ENCODE measurements at regions not wholly inside any gene's neighbourhood (a gene's known extent, or its start where the extent isn't known, plus 50 kb on each side); places are given as distances from the start of the nearest gene placed in this dataset.

DNA sequence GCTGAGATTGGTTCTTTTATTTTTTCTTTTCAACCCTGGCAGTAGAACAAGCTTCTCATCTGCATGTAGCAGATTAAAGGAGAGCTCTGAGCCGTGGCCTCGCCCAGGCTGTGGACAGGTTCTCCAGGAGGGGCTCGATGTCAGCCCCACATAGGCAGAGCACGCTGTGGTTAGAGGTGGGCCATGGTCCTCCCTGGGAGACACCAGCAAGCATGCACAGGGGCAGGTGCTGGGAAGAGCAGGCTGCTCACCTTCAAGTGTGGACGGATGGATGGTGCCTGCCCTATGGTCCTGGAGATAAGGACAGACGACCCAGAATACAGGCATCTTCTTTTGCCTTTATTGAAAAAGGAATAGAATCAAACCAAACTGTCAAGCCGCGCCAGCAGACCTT, 634.8 kb downstream of the BRD1 start:
- intact Hi-C loops (cut with DNase I): no loop called here
- no peak for ATAC-seq
- no peak for DNase-seq
- Histone ChIP-seq H3K9me3 (no peaks in the 10 kb centered on the region), H3K27ac (no peak overlapping the region), H3K27me3 (ENCODE audit: insufficient read depth in 3 of 3, low read length in 2 of 3) (peaks cover 0 to 1% (median 0%) of the 10 kb centered on the region in 3 donors), H3K4me1 (no peaks in the 10 kb centered on the region), H3K36me3 (ENCODE audit: insufficient read depth in 1 of 2, low read depth in 1 of 2) (no peaks in the 10 kb centered on the region), H3K4me3 (no peak overlapping the region)
- TF ChIP-seq CTCF (IDR thresholded peaks at IDR 0.05): no peak
- 72 to 77% (median 76%) methylated on average over 8 of the region's 8 CpGs for WGBS, 3 donors

GRCh38 chr22:49192180-49192856, 635.4 kb downstream of the BRD1 start:
- WGBS, 3 donors: 43 to 51% (median 44%) methylated on average over 25 of the region's 25 CpGs
- Histone ChIP-seq H3K4me1 (no peaks in the 10 kb centered on the region), H3K4me3 (no peak overlapping the region), H3K27me3 (ENCODE audit: insufficient read depth in 3 of 3, low read length in 2 of 3) (no peaks in the 10 kb centered on the region), H3K36me3 (ENCODE audit: insufficient read depth in 1 of 2, low read depth in 1 of 2) (no peaks in the 10 kb centered on the region), H3K27ac (no peak overlapping the region), H3K9me3 (no peaks in the 10 kb centered on the region)
- ATAC-seq (no peak), DNase-seq (peak in 1 of 2 donors; percentile 47)
- no peak for TF ChIP-seq CTCF (IDR thresholded peaks at IDR 0.05)
- intact Hi-C loops (cut with DNase I): no loop called here

DNA sequence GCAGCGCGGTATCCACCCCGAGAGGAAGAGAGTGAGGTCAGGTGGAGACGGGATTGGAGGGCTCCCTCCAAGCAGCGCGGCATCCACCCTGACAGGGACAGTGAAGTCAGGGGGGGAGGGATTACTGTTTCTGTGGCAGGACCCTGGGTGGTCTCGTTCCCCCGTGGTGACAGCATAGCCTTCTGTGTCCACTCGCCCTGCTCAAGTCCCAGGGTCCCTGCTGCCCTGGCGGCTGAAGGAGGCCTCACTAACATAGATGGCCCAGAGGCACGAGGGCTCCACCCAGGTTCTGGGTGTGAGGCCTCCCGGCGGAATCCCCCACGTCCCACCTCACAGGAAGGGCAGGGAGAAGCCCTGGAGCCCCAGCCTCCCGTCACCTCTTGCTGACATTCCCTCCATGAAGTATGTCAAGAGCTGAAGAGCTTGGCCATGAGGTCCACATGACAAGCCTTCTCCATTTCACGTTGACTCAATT, 636.1 kb downstream of the BRD1 start:
- TF ChIP-seq CTCF (IDR thresholded peaks at IDR 0.05): no peak
- intact Hi-C loops (cut with DNase I): no loop called here
- Histone ChIP-seq H3K4me1 (no peaks in the 10 kb centered on the region), H3K4me3 (no peak overlapping the region), H3K27me3 (ENCODE audit: insufficient read depth in 3 of 3, low read length in 2 of 3) (peaks cover 0 to 3% (median 0%) of the 10 kb centered on the region in 3 donors), H3K9me3 (no peaks in the 10 kb centered on the region), H3K27ac (no peak overlapping the region), H3K36me3 (ENCODE audit: insufficient read depth in 1 of 2, low read depth in 1 of 2) (no peaks in the 10 kb centered on the region)
- ATAC-seq (no peak), DNase-seq (no peak)
- 71 to 79% (median 72%) methylated on average over 16 of the region's 16 CpGs for WGBS, 3 donors

DNA sequence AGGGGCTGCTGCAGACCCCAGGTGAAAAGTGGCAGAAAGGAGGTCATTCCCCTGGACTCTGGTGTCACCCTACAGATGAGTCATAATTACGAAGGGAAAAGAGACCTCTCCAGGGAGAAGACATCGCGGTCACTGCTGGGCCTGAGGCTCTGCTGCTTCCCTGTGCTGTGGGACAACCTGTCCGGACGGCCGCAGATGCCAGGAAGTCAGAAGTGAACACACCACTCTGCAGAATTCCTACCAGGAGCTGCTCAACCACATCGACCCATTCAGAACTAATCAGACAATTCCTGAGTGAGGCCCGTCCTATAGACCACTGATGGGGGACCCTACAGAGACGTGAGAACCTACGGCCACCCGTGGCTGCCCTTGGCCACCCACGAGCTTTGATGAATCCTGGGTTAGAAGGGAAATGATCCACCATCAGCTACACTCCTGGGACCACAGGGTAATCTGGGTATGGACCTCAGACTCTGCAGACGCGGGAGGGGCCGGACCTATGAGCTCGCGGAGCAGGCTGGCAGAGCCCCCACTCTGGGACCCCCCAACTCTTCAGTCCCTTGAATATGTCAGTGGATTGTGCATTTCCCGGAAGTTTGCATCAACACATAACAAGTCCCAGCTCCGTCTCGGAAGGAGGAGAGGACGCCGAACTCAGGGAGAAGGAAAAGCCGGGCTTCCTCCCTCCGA, 636.7 kb downstream of the BRD1 start:
- DNase-seq (peak in 1 of 2 donors; percentile 22), ATAC-seq (no peak)
- H3K4me3 ChIP-seq: no peak overlapping the region
- H3K27ac ChIP-seq: no peak overlapping the region
- no peaks in the 10 kb centered on the region for H3K36me3 ChIP-seq (ENCODE audit: insufficient read depth in 1 of 2, low read depth in 1 of 2)
- TF ChIP-seq CTCF (IDR thresholded peaks at IDR 0.05): no peak
- intact Hi-C loops (cut with DNase I): no loop called here
- H3K27me3 ChIP-seq (ENCODE audit: insufficient read depth in 3 of 3, low read length in 2 of 3): peaks cover 0 to 4% (median 0%) of the 10 kb centered on the region in 3 donors
- WGBS, 3 donors: 73 to 78% (median 77%) methylated on average over 24 of the region's 24 CpGs
- H3K9me3 ChIP-seq: no peaks in the 10 kb centered on the region
- no peaks in the 10 kb centered on the region for H3K4me1 ChIP-seq

Data from psoas muscle (tissue), 7 donors.